CD1c-positive myeloid dendritic cell (primary cell): ENCODE measurements at regions not wholly inside any gene's neighbourhood (a gene's known extent, or its start where the extent isn't known, plus 50 kb on each side); places are given as distances from the start of the nearest gene placed in this dataset.
"Not testable (repeated sequence)": the region's sequence is repeated elsewhere in the genome, so short reads cannot be mapped to it uniquely, and the experiment has no call there.

Experiments used
- DNase-seq: peaks from one replicate; pipeline ENCODE4 v3.0.0-alpha.2; 2016; ENCODE audit errors: extremely low spot score

DNA sequence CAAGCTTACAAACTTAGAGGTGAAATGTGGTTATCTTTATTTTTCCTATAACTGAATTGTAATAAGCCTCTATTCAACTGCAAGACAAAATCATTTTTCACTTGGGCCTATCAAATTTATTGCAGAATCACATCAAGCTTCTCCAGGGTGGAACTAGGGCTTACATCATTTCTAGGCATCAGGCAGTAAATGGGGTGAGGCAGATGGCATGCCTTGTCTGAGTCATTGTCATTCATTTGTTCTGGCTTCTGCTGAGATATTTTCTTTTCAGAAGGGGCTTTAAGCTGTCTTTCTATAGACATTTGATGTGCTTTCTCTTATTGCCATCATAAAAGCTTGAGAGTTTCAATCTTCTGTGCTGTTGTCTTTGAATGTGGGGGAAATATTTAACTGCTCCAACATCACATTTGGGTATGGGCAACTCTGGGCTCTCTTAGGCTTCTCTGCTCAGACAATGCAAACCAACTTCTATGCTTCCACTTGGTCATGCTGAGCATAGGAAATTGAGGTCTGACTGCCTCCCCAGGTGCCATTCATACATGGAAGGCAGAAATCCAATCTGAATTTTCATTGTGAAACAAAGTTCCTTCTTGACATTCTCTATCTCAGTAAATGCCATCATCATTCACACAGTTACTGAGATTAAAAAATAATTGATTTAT is 225.8 kb upstream of the GIMD1 start:
- no peak for DNase-seq

DNA sequence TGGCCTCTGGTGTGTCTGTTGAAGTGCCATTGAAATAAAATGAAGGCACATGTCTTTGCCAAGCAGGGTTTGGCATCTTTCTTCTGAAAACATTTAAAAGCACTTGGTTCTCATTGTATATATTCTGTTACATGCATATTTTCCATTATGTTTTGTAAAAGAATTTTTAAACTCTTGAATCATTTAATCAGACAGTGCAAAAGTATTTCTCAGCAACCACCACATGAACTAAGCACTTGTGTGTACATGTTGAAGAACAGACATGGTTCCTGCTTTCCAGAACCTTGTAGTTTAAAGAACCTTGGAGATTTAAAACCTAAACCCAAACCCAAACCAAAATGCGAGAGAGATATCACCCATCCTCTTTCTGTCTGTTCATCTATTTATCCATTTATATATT is 220.3 kb upstream of the GIMD1 start:
- no peak for DNase-seq

DNA sequence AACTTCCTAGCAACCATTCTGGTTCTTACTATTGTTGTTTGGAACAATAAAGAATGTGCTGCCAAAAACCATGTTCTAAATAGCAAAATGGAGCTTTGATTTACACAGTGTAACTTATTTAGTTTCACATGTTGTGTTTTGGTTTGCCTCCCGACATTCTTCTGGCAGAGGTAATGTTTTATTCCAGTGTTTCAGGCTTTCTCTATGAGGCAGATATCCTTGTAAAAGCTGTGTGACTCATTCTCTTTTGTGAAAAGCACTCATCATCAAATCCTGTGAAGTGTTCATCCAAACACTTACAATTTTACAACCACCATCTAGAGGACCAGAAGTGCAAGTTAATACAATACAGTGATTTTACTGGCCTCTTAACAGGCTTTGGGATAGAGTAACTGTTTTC is 219.0 kb upstream of the GIMD1 start:
- no peak for DNase-seq

DNA sequence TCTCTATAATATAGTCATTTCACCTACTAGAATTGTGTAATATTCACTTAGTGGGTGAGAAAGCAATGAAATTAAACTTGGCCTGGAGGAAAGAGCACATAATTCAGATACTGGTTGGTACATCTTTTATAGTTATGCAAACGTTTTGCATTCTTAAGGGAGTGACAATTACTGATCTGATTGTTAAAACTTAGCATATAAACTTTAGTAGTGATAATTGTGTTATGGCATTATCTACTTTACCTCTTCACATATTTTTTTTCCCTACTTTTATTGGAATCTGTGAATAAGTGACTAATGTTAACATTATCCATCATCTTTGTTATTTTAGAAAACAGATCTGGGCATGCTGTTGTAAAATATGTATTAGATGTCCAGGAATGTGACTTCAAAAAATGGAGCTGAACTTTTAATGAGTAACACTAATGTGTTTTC is 217.4 kb upstream of the GIMD1 start:
- no peak for DNase-seq

GRCh38 chr4:106584337-106584989 is 215.9 kb upstream of the GIMD1 start:
- DNase-seq, result no peak

DNA sequence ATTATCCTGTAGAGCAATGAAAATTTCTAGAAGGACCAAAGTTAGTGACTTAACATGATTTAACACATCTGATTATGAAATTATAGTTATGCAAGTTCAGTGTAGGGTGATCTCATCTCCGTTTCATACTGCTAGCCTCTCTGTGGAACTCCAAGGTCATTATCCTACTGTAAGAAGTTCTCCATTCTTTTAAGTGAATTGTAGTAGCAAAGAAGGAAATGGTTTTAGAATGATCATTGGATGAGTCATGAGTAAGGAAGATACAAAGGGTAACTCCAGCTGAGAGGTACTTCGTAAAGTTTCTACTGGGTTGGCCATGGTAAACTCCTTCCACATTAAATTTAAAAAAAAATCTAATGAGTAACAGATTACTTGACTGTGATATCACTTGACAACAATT is 215.0 kb upstream of the GIMD1 start:
- no peak for DNase-seq

DNA sequence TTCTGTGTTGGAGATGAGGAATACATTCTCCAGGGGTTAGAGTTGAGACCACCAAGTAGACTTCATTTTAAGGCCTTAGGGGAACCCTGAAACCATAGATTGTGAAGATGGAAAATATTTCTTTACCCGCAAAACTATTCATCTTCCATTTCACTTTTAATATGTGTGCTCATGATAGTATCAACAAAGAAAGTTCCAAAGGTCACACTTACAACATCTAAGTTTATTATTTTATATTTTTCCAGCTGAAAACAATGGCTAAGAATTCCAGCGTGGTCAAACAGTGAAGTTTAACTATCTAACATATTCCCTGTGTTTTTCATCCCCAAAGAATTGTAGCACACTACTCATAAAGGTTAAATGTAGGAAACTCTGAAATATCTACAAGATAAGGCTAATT is 214.5 kb upstream of the GIMD1 start:
- DNase-seq, result no peak

DNA sequence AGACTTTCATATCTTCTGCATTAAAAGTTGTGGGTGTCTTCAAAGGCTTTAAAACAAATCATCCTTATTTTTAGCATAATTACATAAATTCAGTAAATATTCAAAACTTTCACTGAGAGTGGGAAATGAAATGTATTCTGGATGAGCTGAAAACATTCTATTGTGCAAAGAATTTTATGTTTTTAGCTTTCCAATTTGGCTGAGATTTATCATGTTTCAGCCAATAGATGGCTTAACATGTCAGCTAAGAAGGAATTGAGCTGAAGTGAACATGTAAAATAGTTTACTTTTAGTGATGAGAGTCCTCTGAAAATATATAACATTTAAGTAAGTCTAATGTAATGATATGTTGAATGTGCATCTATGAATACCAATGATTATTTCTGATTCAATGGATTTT is 213.5 kb upstream of the GIMD1 start:
- DNase-seq, result no peak

DNA sequence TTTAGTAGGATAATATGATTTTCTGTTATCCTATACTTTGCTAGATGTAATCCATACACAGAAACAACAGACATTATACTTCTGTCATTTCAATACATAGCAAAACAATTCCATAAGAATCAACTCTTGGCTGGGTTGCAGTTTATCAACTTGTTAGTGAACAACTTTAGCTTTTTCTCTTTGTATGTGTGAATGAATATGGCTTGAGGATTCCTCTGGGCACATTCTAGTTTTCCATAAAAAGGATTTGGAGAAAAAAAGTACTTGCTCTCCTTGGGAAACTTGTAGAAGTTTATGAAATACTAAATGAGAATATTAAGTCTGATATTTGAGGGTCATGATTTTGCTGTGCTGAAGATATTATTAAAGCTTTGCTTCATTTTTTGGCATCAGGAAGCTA is 210.7 kb upstream of the GIMD1 start:
- no peak for DNase-seq

- no peak for DNase-seq
These were observed 200.8 kb upstream of the GIMD1 start for GRCh38 chr4:106569146-106570031.

DNA sequence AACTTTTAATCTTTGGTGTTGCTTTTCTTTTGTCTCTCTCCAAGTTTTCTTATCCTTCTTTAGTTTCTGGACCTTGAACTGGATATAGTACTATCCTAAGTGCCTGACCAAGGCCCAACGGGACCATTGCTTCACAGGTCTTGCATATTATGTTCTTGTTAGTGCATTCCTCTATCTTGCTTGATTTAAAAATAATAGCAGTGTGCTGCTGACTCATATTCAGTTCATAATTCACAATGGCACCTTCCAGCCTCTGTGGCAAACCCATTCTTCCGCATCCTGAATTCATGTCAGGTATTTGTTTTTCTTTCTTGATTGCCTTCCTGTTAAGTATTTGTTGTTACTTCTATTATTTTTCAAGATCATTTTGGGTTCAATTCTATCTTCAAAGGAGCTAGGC is 197.1 kb upstream of the GIMD1 start:
- DNase-seq, result no peak

DNA sequence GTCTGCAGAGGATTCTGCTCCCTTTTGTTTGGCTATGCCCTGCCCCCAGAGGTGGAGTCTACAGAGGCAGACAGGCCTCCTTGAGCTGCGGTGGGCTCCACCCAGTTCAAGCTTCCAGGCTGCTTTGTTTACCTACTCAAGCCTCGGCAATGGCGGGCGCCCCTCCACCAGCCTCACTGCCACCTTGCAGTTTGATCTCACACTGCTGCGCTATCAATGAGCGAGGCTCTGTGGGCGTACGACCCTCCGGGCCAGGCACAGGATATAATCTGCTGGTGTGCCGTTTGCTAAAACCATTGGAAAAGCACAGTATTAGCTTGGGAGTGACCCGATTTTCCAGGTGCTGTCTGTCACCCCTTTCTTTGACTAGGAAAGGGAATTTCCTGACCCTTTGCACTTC is 195.1 kb upstream of the GIMD1 start:
- not testable (repeated sequence) for DNase-seq

DNA sequence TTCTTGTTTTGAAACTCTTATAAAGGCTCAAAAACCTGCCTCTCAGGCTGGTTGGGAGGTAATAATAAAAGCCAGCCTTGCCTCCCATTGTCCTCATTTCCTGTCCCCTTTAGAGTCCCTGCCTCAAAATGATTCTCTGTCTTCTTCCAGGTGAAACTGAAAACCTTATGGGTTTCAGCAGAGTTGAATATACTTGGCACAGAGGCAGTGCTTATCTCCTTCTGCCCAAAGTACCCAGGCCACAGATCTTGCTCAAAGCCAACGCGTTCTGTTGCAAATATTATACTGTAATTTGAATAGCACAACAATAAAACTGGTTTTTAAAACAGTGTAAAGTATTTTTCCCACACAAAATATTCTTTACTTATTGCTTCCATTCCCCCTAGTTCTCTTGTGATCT is 183.1 kb upstream of the GIMD1 start:
- no peak for DNase-seq

DNA sequence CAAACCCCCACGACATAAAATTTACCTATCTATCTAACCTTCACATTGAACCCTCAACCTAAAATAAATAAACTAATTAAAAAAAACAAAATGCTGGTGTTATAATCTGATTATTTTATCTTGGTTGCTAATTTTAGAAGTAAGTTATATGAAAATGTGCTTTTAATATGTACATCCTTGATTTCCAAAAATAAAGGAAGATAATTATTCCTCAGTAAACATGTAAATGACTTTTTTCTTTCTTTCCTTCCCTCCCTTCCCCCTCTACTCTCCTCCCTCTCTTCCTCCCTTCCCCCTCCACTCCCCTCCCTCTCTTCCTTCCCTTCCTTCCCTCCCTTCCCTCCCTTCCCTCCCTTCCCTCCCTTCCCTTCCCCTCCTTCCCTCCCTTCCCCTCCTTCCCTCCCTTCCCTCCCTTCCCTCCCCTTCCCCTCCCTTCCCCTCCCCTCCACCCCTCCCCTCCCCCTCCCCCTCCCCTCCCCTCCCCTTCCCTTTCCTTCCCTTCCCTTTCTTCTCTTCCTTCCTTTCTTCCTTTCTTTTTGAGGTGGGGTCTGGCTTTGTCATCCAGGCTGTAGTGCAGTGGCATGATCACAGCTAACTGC is 180.0 kb upstream of the GIMD1 start:
- DNase-seq, result no peak

DNA sequence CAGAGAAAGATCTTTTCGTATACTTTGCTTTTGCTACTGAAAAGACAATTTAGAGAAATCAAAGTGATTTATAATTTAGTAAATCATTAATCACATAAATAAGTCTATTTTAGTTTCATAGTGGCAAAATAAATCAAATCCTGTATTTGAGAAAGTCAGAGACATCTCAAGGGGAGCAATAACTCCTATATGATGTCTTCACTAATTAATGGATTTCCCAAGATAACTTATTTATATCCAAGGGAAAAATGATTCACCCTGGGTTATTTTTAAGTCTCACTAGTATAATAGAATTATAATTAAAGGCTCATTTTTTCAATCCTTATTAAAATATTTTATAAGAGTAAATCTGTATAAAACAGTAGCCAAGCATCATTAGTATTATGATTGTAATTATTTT is 177.8 kb upstream of the GIMD1 start:
- no peak for DNase-seq

DNA sequence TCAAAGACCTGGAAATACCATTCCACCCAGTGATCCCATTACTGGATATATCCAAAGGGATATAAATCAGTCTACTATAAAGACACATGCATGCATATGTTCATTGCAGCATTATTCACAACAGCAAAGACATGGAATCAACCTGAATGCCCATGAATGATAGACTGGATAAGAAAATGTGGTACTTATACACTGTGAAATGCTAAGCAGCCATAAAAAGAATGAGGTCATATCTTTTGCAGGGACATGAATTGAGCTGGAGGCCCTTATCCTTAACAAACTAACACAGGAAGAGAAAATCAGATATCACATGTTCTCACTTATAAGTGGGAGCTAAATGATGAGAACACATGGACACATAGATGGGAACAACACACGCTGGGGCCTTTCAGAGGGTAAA is 174.0 kb upstream of the GIMD1 start:
- not testable (repeated sequence) for DNase-seq

DNA sequence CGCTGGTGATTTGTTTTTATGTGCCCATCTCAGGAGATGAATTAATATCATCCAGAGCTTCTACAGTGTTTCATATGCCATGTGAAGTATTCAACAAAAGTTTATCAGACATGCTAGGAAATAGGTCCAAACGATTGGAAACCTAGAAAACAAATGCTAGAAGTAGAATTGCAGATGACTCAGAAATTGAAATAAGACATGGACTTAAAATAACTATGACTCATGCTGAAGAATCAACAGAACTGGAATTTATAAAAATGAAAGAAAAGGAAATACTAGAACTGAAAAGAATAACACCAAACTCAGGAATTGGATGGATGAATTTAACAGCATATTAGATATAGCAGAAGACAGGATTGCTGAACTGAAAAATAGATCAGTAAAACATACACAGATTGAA is 172.7 kb upstream of the GIMD1 start:
- no peak for DNase-seq

- DNase-seq, result no peak
These were observed 162.2 kb upstream of the GIMD1 start for GRCh38 chr4:106530821-106531220.

GRCh38 chr4:106530024-106530361 is 161.4 kb upstream of the GIMD1 start:
- no peak for DNase-seq

GRCh38 chr4:106529348-106530023 is 160.9 kb upstream of the GIMD1 start:
- DNase-seq, result no peak

GRCh38 chr4:106527316-106527715 is 158.7 kb upstream of the GIMD1 start:
- DNase-seq, result no peak

GRCh38 chr4:106525425-106525824 is 156.8 kb upstream of the GIMD1 start:
- DNase-seq, result not testable (repeated sequence)
